ENCODE measurements at regions not wholly inside any gene's neighbourhood (a gene's known extent, or its start where the extent isn't known, plus 50 kb on each side); places are given as distances from the start of the nearest gene placed in this dataset.

GRCh38 chr11:91560434-91560833 lies 664.2 kb upstream of the FAT3 start:
- TF ChIP-seq CTCF (IDR thresholded peaks at IDR 0.05) (no peak), POLR2AphosphoS5 (IDR thresholded peaks at IDR 0.05) (no peak), POLR2A (IDR thresholded peaks at IDR 0.05) (no peak), EP300 (IDR thresholded peaks at IDR 0.05) (no peak)
